SK-N-MC (cell line): ENCODE measurements at regions not wholly inside any gene's neighbourhood (a gene's known extent, or its start where the extent isn't known, plus 50 kb on each side); places are given as distances from the start of the nearest gene placed in this dataset.

Experiments used
- EZH2 ChIP-seq: fragments of 200-600 bp; sonication (generic); IDR thresholded peaks from one replicate; pipeline ENCODE4 v1.6.1; 2017; ENCODE audit warnings: antibody characterized with exemption
- FOXP2 ChIP-seq: optimal IDR thresholded peaks from 2 replicates; pipeline ENCODE3; 2011; ENCODE audit warnings: mild to moderate bottlenecking, moderate library complexity; ENCODE audit not compliant: insufficient read depth; ENCODE audit errors: extremely low read length, control extremely low read depth
- POLR2AphosphoS5 ChIP-seq: IDR thresholded peaks from 2 replicates; pipeline ENCODE4 v1.6.1; 2012; ENCODE audit warnings: mild to moderate bottlenecking, low read depth, low read length, borderline replicate concordance

GRCh38 chr2:150188177-150188576, 299.3 kb downstream of the RND3 start:
- TF ChIP-seq POLR2AphosphoS5 (no peak), EZH2 (no peak), FOXP2 (no peak)
